ENCODE measurements at regions not wholly inside any gene's neighbourhood (a gene's known extent, or its start where the extent isn't known, plus 50 kb on each side); places are given as distances from the start of the nearest gene placed in this dataset.
"Not testable (repeated sequence)": the region's sequence is repeated elsewhere in the genome, so short reads cannot be mapped to it uniquely, and the experiment has no call there.

GRCh38 chr14:101681795-101682194 lies 79.7 kb upstream of the PPP2R5C start:
- Histone ChIP-seq H3K27ac (no peak overlapping the region), H3K9me3 (no peaks in the 10 kb centered on the region), H3K27me3 (replicated peaks; ENCODE audit: insufficient read depth) (no peaks in the 10 kb centered on the region), H3K4me3 (no peak overlapping the region), H3K36me3 (no peaks in the 10 kb centered on the region), H3K4me1 (ENCODE audit: control insufficient read depth in 1 of 2, low read depth in 2 of 2) (no peaks in the 10 kb centered on the region)
- TF ChIP-seq CTCF (IDR thresholded peaks at IDR 0.05), result no peak
- no peak for ATAC-seq (ENCODE audit: insufficient number of reproducible peaks, low FRiP score, low read depth)
- DNase-seq (ENCODE audit: low spot score), result no peak

- Histone ChIP-seq H3K9me3 (no peaks in the 10 kb centered on the region), H3K4me3 (no peak overlapping the region), H3K27ac (no peak overlapping the region), H3K27me3 (replicated peaks; ENCODE audit: insufficient read depth) (no peaks in the 10 kb centered on the region), H3K36me3 (no peaks in the 10 kb centered on the region), H3K4me1 (ENCODE audit: control insufficient read depth in 1 of 2, low read depth in 2 of 2) (no peaks in the 10 kb centered on the region)
- TF ChIP-seq CTCF (IDR thresholded peaks at IDR 0.05), result no peak
- DNase-seq (ENCODE audit: low spot score), result no peak
- no peak for ATAC-seq (ENCODE audit: insufficient number of reproducible peaks, low FRiP score, low read depth)
Observed at GRCh38 chr14:101683365-101683764, 78.1 kb upstream of the PPP2R5C start.

GRCh38 chr14:101687756-101688546 lies 73.6 kb upstream of the PPP2R5C start:
- TF ChIP-seq CTCF (IDR thresholded peaks at IDR 0.05), result no peak
- no peak for DNase-seq (ENCODE audit: low spot score)

GRCh38 chr14:101689039-101689501 lies 72.4 kb upstream of the PPP2R5C start:
- Histone ChIP-seq H3K27me3 (replicated peaks; ENCODE audit: insufficient read depth) (no peaks in the 10 kb centered on the region), H3K9me3 (no peaks in the 10 kb centered on the region), H3K36me3 (no peaks in the 10 kb centered on the region), H3K4me1 (ENCODE audit: control insufficient read depth in 1 of 2, low read depth in 2 of 2) (no peaks in the 10 kb centered on the region), H3K27ac (no peak overlapping the region), H3K4me3 (no peak overlapping the region)
- no peak for DNase-seq (ENCODE audit: low spot score)
- no peak for TF ChIP-seq CTCF (IDR thresholded peaks at IDR 0.05)
- ATAC-seq (ENCODE audit: insufficient number of reproducible peaks, low FRiP score, low read depth), result no peak

More at GRCh38 chr14:101687756-101688546, 73.6 kb upstream of the PPP2R5C start:
- no peaks in the 10 kb centered on the region for H3K36me3 ChIP-seq
- no peaks in the 10 kb centered on the region for H3K27me3 ChIP-seq (replicated peaks; ENCODE audit: insufficient read depth)
- no peaks in the 10 kb centered on the region for H3K4me1 ChIP-seq (ENCODE audit: control insufficient read depth in 1 of 2, low read depth in 2 of 2)
- H3K27ac ChIP-seq, result no peak overlapping the region
- no peak for ATAC-seq (ENCODE audit: insufficient number of reproducible peaks, low FRiP score, low read depth)
- H3K9me3 ChIP-seq, result no peaks in the 10 kb centered on the region
- H3K4me3 ChIP-seq, result no peak overlapping the region

- not testable (repeated sequence) for H3K36me3 ChIP-seq; H3K4me3 ChIP-seq; H3K4me1 ChIP-seq (ENCODE audit: control insufficient read depth in 1 of 2, low read depth in 2 of 2); H3K27ac ChIP-seq; DNase-seq (ENCODE audit: low spot score); H3K9me3 ChIP-seq; H3K27me3 ChIP-seq (replicated peaks; ENCODE audit: insufficient read depth); ATAC-seq (ENCODE audit: insufficient number of reproducible peaks, low FRiP score, low read depth)
Observed at GRCh38 chr14:101689966-101690365, 71.5 kb upstream of the PPP2R5C start.
